Parathyroid adenoma (tissue), 2 donors: ENCODE measurements at regions not wholly inside any gene's neighbourhood (a gene's known extent, or its start where the extent isn't known, plus 50 kb on each side); places are given as distances from the start of the nearest gene placed in this dataset.

ENCODE experiments used
- H2AFZ ChIP-seq: fragments of 300-600 bp; sonication (generic); one replicate; pipeline ENCODE4 v1.7.0; 2017; ENCODE audit warnings: antibody characterized with exemption, mild to moderate bottlenecking
- H3K27ac ChIP-seq: fragments of 300-600 bp; sonication (generic); one replicate; pipeline ENCODE4 v1.7.0; 2017
- H3K27me3 ChIP-seq: fragments of 300-600 bp; sonication (generic); one replicate; pipeline ENCODE4 v1.7.0; 2017; ENCODE audit warnings: low read length; ENCODE audit not compliant: control insufficient read depth, insufficient read depth
- H3K36me3 ChIP-seq: fragments of 300-600 bp; sonication (generic); one replicate; pipeline ENCODE4 v1.7.0; 2017; ENCODE audit warnings: low read length; ENCODE audit not compliant: control insufficient read depth, insufficient read depth
- H3K4me1 ChIP-seq: fragments of 300-600 bp; sonication (generic); one replicate; pipeline ENCODE4 v1.7.0; 2017; ENCODE audit warnings: control low read depth
- H3K4me2 ChIP-seq: fragments of 300-600 bp; sonication (generic); one replicate; pipeline ENCODE4 v1.7.0; 2017; ENCODE audit warnings: low read length
- H3K4me3 ChIP-seq: fragments of 300-600 bp; sonication (generic); one replicate; pipeline ENCODE4 v1.7.0; 2017; ENCODE audit warnings: low read depth, low read length
- H3K79me2 ChIP-seq: fragments of 300-600 bp; sonication (generic); one replicate; pipeline ENCODE4 v1.7.0; 2017; ENCODE audit warnings: control low read depth
- H3K9ac ChIP-seq: fragments of 300-600 bp; sonication (generic); one replicate; pipeline ENCODE4 v1.7.0; 2017; ENCODE audit warnings: mild to moderate bottlenecking
- H3K9me3 ChIP-seq: fragments of 300-600 bp; sonication (generic); one replicate; pipeline ENCODE4 v1.7.0; 2017; ENCODE audit warnings: low read length; ENCODE audit not compliant: control insufficient read depth
- CTCF ChIP-seq: fragments of 300-600 bp; sonication (generic); IDR thresholded peaks from one replicate; pipeline ENCODE4 v1.7.0; 2017; ENCODE audit warnings: antibody characterized with exemption, mild to moderate bottlenecking
- donor health status: primary hyperparathyroidism.

GRCh38 chr6:106886922-106887797 is 87.4 kb downstream of the CD24 start:
- Histone ChIP-seq H3K4me3 (no peak overlapping the region), H3K4me2 (no peak overlapping the region), H3K9me3 (no peaks in the 10 kb centered on the region), H3K9ac (no peak overlapping the region), H2AFZ (peak overlapping the region; percentile 34), H3K27ac (no peak overlapping the region), H3K27me3 (no peaks in the 10 kb centered on the region), H3K36me3 (no peaks in the 10 kb centered on the region), H3K4me1 (peaks cover 5% of the 10 kb centered on the region), H3K79me2 (no peaks in the 10 kb centered on the region)
- TF ChIP-seq CTCF, result no peak

- no peak overlapping the region for H3K27ac ChIP-seq
Measured at GRCh38 chr6:106886081-106886843, 88.3 kb downstream of the CD24 start.

GRCh38 chr6:106885679-106886078 is 88.8 kb downstream of the CD24 start:
- H3K27me3 ChIP-seq, result no peaks in the 10 kb centered on the region
- no peak overlapping the region for H3K9ac ChIP-seq
- H3K4me2 ChIP-seq, result no peak overlapping the region
- TF ChIP-seq CTCF, result no peak
- H2AFZ ChIP-seq, result no peak overlapping the region
- H3K36me3 ChIP-seq, result no peaks in the 10 kb centered on the region
- no peak overlapping the region for H3K27ac ChIP-seq
- H3K4me1 ChIP-seq, result peaks cover 5% of the 10 kb centered on the region
- no peak overlapping the region for H3K4me3 ChIP-seq
- no peaks in the 10 kb centered on the region for H3K9me3 ChIP-seq
- no peaks in the 10 kb centered on the region for H3K79me2 ChIP-seq

More at GRCh38 chr6:106886081-106886843, 88.3 kb downstream of the CD24 start:
- Histone ChIP-seq H2AFZ (no peak overlapping the region), H3K9ac (no peak overlapping the region), H3K4me3 (no peak overlapping the region), H3K4me2 (no peak overlapping the region), H3K9me3 (no peaks in the 10 kb centered on the region), H3K36me3 (no peaks in the 10 kb centered on the region), H3K27me3 (no peaks in the 10 kb centered on the region), H3K4me1 (peaks cover 5% of the 10 kb centered on the region), H3K79me2 (no peaks in the 10 kb centered on the region)
- no peak for TF ChIP-seq CTCF

- H2AFZ ChIP-seq, result no peak overlapping the region
- no peak overlapping the region for H3K4me2 ChIP-seq
- no peaks in the 10 kb centered on the region for H3K36me3 ChIP-seq
- no peaks in the 10 kb centered on the region for H3K9me3 ChIP-seq
- no peak overlapping the region for H3K27ac ChIP-seq
- H3K9ac ChIP-seq, result no peak overlapping the region
- no peak for TF ChIP-seq CTCF
- no peak overlapping the region for H3K4me3 ChIP-seq
- H3K4me1 ChIP-seq, result peaks cover 5% of the 10 kb centered on the region
- no peaks in the 10 kb centered on the region for H3K79me2 ChIP-seq
- no peaks in the 10 kb centered on the region for H3K27me3 ChIP-seq
Measured at GRCh38 chr6:106884576-106884975, 90.0 kb downstream of the CD24 start.
